Astrocyte (in vitro differentiated cells and primary cell): ENCODE measurements at regions not wholly inside any gene's neighbourhood (a gene's known extent, or its start where the extent isn't known, plus 50 kb on each side); places are given as distances from the start of the nearest gene placed in this dataset.

Source experiments
- CTCF ChIP-seq: IDR thresholded peaks from 2 replicates; pipeline ENCODE4 v1.5.1; 2011; ENCODE audit warnings: low read depth, mild to moderate bottlenecking, inconsistent platforms, low read length, moderate library complexity; ENCODE audit not compliant: insufficient read depth
- EZH2 ChIP-seq: IDR thresholded peaks from 2 replicates; pipeline ENCODE4 v1.6.1; 2012; ENCODE audit warnings: mild to moderate bottlenecking, low read length, inconsistent platforms; ENCODE audit not compliant: insufficient read depth

- TF ChIP-seq CTCF, result no peak
- TF ChIP-seq EZH2, result no peak
Measured at GRCh38 chr3:66164155-66164554, 56.6 kb upstream of the SLC25A26 start.
